T-helper 17 cell (primary cell): ENCODE measurements at regions not wholly inside any gene's neighbourhood (a gene's known extent, or its start where the extent isn't known, plus 50 kb on each side); places are given as distances from the start of the nearest gene placed in this dataset.
"Not testable (repeated sequence)": the region's sequence is repeated elsewhere in the genome, so short reads cannot be mapped to it uniquely, and the experiment has no call there.

ENCODE experiments used
- ATAC-seq: fragments of 150-1000 bp; cut with Tn5 transposase; 2 replicates; pipeline ENCODE4 v1.10.0; 2021; ENCODE audit warnings: mild to moderate bottlenecking, moderate library complexity
- DNase-seq, 3 donors: peaks; one replicate each; pipeline versions ENCODE4 v3.0.0 to v3.0.0-alpha.2; 2020 to 2021
- H3K9me3 ChIP-seq: one replicate; pipeline ENCODE4 v1.7.0; 2013; ENCODE audit warnings: low read length, mild to moderate bottlenecking; ENCODE audit not compliant: control insufficient read depth, poor library complexity, severe bottlenecking
- H3K27ac Mint-ChIP-seq: one replicate; pipeline ENCODE4 v1.8.0; 2022; ENCODE audit warnings: mild to moderate bottlenecking, moderate library complexity, mixed read lengths
- H3K27me3 Mint-ChIP-seq: one replicate; pipeline ENCODE4 v1.8.0; 2022; ENCODE audit warnings: mixed read lengths
- H3K36me3 Mint-ChIP-seq: one replicate; pipeline ENCODE4 v1.8.0; 2022; ENCODE audit warnings: low read depth, mixed read lengths
- H3K4me1 Mint-ChIP-seq: one replicate; pipeline ENCODE4 v1.8.0; 2022; ENCODE audit warnings: mild to moderate bottlenecking, mixed read lengths
- H3K4me3 Mint-ChIP-seq: one replicate; pipeline ENCODE4 v1.8.0; 2022; ENCODE audit warnings: mild to moderate bottlenecking, moderate library complexity, mixed read lengths

DNA sequence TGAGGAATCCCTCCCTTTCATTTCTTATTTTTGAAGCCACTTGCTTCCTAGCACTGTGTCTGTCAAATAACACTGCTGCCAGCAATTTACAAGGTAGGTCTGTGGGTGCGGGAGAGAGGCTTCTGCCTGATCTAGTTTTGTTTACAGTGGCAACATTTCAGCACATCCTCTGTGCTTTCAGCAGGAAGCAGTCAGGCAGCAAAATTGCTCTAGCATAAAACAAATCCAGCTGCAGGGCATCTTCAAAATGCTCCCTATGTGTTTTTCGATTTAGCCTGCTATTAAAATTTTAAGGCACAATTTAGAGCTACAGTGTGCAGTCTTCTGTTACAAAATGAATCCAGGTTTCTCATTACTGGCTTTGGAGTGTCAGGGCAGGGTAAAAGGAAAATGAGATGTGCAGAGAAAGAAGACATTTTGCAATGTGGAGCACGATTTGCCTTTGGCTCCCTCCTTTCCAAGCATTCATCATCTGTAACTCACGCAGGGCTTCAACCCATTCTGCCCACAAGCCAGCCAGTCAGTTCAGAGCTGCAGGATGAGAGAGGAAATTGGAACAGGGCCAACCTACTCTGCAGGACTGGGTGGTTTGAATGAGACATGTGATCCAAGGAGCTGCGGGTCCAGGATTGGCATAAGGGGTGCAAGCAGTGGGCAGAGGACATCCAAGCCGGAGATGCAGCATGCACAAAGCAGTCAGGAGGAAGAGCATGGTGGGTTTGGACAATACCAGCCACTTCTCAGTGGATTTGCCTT is 143.4 kb upstream of the APC start:
- H3K4me1 Mint-ChIP-seq = peaks cover under 1% of the 10 kb centered on the region
- peaks cover 34% of the 10 kb centered on the region for H3K27me3 Mint-ChIP-seq
- DNase-seq (no peak), ATAC-seq (no peak)
- no peak overlapping the region for H3K4me3 Mint-ChIP-seq
- H3K27ac Mint-ChIP-seq = no peak overlapping the region
- H3K9me3 ChIP-seq = no peaks in the 10 kb centered on the region
- no peaks in the 10 kb centered on the region for H3K36me3 Mint-ChIP-seq

DNA sequence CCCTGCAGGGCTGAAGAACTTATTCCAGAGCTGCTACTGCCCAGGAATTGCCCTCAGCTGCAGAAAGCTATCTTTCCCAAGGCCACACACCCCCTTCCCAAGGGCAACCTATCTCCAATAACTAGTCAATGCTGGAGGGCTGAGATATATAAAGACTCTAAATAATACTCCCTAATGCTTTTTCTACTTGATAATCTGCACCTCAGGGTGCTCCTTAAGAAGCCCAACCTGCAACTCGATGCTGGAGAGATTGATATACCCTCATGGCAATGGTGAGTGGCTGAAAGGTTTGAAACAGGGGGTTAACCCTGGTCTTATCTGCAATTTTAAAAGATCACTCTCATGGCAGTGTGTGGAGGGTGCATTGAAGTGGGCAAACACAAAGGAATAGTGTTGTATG is 142.7 kb upstream of the APC start:
- Mint-ChIP-seq H3K27ac (no peak overlapping the region), H3K27me3 (peaks cover 35% of the 10 kb centered on the region), H3K4me3 (no peak overlapping the region), H3K36me3 (no peaks in the 10 kb centered on the region), H3K4me1 (peaks cover 2% of the 10 kb centered on the region)
- no peaks in the 10 kb centered on the region for H3K9me3 ChIP-seq
- DNase-seq = no peak
- ATAC-seq = no peak

DNA sequence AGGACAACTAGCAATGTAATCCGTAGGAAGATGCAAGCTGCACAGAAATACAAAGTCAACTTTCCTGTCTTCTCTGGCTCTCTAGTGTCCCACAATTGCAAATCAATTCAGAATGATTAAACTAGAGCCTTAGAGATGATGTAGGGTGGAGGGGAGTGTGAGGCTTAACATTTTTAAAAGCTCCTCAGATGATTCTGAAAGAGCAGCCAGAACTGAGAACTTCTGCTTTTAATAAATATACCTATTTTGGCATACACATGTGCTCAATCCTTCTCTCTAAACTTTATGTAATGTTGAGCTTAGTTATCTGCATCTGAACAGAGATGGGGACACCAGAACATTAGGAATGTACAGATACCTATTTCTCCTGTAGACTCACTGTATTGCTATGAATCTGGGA is 139.9 kb upstream of the APC start:
- peaks cover 45% of the 10 kb centered on the region for H3K27me3 Mint-ChIP-seq
- H3K9me3 ChIP-seq = no peaks in the 10 kb centered on the region
- no peak overlapping the region for H3K27ac Mint-ChIP-seq
- ATAC-seq = no peak
- no peak overlapping the region for H3K4me3 Mint-ChIP-seq
- DNase-seq = no peak
- H3K4me1 Mint-ChIP-seq = peaks cover 2% of the 10 kb centered on the region
- H3K36me3 Mint-ChIP-seq = no peaks in the 10 kb centered on the region

DNA sequence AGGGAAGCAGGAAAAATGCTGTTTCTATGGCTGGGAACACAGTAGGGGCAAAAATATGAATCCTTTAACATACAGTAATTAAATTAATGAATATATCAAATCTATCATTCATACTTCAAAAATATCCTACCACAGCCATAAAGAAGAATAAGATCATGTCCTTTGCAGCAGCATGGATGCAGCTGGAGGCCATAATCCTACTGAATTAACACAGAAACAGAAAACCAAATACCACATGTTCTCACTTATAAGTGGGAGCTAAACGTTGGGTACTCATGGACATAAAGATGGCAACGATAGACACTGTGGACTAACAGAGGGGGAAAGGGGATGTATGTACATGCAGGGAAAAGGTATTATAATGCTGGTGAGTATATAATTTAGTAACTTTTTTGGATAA is 137.2 kb upstream of the APC start:
- H3K9me3 ChIP-seq, H3K36me3 Mint-ChIP-seq, ATAC-seq, H3K27ac Mint-ChIP-seq, H3K4me3 Mint-ChIP-seq, DNase-seq, H3K4me1 Mint-ChIP-seq: not testable (repeated sequence)
- peaks cover 61% of the 10 kb centered on the region for H3K27me3 Mint-ChIP-seq

DNA sequence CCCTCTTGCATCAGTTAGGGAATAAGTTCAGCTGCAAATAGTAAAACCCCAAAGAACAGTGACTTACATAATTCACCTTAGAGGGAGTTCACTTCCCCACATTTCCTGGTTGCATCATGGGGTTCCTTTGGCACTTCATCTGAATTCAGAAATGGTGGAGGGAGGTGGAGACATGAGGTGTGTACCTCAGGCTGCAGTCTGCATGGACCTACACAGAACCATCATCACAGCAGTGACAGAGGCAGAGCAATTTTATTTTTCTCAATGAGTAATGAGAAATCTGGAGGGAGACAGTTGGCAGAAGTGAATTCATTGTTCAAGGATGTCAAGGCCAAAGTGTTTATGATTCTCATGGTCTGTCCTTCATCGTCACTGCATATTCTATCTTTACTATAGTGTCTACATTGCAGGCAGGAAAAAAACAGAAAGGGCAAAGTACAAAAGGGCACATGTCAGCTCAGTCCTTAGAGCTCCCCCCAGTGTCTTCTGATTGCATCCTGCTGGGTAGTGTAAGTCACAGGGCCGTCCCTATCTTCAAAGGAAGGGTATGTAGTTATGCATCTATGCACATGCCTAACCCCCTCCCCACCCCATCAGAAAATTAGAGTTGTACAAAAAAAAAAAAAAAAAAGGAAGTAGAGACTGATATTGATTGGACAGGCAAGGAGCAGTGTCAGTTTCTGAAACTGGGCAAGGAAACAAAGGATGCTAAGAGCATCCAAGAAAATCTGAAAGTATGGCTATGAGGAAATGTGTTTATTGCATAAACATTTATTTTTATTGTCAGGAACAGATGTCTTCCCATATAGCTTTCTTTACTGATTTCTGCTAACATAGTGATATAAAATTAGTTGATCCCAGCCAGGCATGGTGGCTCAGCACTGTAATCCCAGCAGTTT is 132.7 kb upstream of the APC start:
- no peaks in the 10 kb centered on the region for H3K9me3 ChIP-seq
- Mint-ChIP-seq H3K27ac (no peak overlapping the region), H3K4me3 (no peak overlapping the region), H3K36me3 (no peaks in the 10 kb centered on the region), H3K27me3 (peaks cover 69% of the 10 kb centered on the region), H3K4me1 (peaks cover 2% of the 10 kb centered on the region)
- ATAC-seq (no peak), DNase-seq (no peak)

DNA sequence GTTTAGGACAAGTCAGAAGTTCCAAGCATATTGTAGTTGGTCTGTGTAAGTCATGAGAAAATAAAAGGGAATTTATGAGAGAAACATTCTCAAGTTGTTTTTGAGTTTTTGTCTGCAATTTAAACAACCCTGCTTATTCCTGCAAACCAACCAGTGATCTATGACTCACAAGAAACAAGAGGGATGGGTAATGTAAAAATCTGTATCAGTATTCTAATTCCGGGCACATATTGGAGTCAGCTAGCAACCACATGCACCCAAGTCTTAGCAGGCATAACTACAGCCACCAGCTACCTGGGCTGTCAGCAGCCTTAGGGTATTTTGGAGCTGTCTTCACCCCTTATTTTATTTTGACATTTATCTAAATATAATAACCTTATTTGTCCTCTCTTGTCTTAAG is 128.7 kb upstream of the APC start:
- H3K4me1 Mint-ChIP-seq = peaks cover 2% of the 10 kb centered on the region
- no peak overlapping the region for H3K4me3 Mint-ChIP-seq

DNA sequence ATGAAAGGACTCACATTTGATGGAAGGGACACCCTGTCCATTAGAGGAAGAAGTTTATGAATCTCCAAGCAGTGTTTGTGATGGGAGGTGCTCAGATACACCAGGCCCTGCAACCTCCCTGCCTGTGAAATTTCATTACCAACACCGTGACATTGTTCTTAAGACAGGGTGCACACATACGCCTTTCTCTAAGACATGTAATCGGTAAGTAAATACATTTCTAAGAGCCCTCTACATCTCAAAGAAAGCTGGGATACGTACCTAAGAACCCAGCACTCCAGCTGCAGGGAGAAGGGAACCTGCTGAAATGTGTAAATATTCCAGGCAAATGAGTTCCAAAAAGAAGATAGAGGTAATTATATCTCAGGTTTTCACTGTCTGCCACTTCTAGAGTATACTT is 125.0 kb upstream of the APC start:
- DNase-seq (no peak), ATAC-seq (no peak)
- H3K4me3 Mint-ChIP-seq = no peak overlapping the region
- H3K4me1 Mint-ChIP-seq = no peaks in the 10 kb centered on the region
- H3K27ac Mint-ChIP-seq = no peak overlapping the region
- no peaks in the 10 kb centered on the region for H3K36me3 Mint-ChIP-seq
- peaks cover 23% of the 10 kb centered on the region for H3K27me3 Mint-ChIP-seq
- no peaks in the 10 kb centered on the region for H3K9me3 ChIP-seq

More for the DNA sequence above, 128.7 kb upstream of the APC start:
- Mint-ChIP-seq H3K36me3 (no peaks in the 10 kb centered on the region), H3K27me3 (peaks cover 48% of the 10 kb centered on the region), H3K27ac (no peak overlapping the region)
- H3K9me3 ChIP-seq = no peaks in the 10 kb centered on the region
- ATAC-seq = no peak
- no peak for DNase-seq

DNA sequence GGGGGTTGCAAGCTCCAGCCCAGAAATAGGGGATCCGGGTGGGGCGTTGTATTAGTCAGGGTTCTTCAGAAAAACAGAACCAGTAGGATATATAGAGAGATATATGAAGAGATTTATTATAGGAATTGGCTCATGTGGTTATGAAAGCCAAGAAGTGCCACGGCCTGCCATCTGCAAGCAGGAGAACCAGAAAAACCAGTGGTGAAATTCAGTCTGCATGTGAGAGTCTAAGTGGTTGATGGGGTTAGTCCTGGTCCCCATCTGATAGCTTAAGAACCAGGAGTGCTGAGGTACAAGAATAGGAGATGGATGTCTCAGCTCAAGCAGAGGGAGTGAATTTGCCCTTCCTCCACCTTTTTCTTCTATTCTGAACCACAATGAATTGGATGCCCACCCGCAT is 123.4 kb upstream of the APC start:
- Mint-ChIP-seq H3K4me1 (no peaks in the 10 kb centered on the region), H3K27me3 (peaks cover 11% of the 10 kb centered on the region), H3K36me3 (no peaks in the 10 kb centered on the region), H3K4me3 (no peak overlapping the region), H3K27ac (no peak overlapping the region)
- DNase-seq (no peak), ATAC-seq (no peak)
- H3K9me3 ChIP-seq = no peaks in the 10 kb centered on the region

DNA sequence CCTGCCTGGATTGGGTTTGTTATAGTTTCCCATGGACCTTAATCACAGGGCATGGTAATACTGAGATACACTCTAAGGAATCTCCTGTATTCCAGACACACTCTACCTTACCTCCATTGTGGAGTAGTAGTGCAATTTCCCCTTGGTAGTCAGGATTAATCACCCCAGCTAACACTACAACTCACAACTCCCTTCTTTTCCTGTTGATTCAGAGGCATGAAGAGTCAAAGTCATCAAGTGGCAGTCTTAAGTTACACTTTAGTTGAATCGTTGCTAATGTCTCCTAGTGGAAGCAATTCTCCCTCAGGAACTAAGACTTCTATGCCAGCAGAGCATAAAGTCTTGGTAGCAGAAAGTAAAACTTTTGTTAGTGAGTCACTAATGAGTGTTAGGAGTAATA is 122.7 kb upstream of the APC start:
- H3K27ac Mint-ChIP-seq = no peak overlapping the region

DNA sequence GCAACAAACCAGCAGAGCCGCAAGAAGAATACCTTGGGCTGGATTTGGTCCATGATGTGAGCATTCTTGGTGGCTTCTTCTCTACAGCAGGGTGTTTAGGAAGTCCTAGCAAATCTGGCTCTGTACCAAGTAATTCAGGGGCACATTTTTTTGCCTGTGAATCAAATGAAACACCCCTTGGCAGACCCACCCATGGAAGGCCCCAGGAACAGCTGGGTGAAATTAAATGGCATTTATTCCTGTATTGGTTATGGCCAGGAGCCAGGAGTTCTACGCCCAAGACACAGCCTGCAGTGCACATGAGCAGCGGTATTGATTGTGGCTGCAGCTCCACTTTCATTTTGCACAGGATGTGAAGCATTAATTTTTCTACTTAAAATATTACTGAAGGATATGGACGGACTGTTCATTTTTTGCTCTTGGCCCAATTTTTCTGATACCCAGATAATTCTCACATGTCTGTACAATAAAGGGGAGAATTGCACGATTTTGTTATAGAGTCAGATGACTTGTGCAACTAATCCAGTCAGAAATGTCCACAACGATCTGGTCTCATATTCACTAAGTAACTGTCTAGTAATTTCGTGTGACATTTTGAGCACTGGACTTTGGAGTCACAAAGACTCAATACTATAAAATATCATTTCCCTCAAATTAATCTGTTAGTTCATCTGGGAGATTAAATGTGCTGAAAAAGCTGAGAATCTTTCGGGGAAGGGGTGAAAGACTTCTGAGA is 120.7 kb upstream of the APC start:
- H3K9me3 ChIP-seq = no peaks in the 10 kb centered on the region
- no peaks in the 10 kb centered on the region for H3K4me1 Mint-ChIP-seq
- H3K36me3 Mint-ChIP-seq = no peaks in the 10 kb centered on the region
- H3K4me3 Mint-ChIP-seq = no peak overlapping the region
- DNase-seq (no peak), ATAC-seq (no peak)
- peaks cover 12% of the 10 kb centered on the region for H3K27me3 Mint-ChIP-seq
- no peak overlapping the region for H3K27ac Mint-ChIP-seq

More for the DNA sequence above, 122.7 kb upstream of the APC start:
- DNase-seq = no peak
- Mint-ChIP-seq H3K4me3 (no peak overlapping the region), H3K36me3 (no peaks in the 10 kb centered on the region), H3K4me1 (no peaks in the 10 kb centered on the region), H3K27me3 (peaks cover 6% of the 10 kb centered on the region)
- H3K9me3 ChIP-seq = no peaks in the 10 kb centered on the region
- ATAC-seq = no peak

DNA sequence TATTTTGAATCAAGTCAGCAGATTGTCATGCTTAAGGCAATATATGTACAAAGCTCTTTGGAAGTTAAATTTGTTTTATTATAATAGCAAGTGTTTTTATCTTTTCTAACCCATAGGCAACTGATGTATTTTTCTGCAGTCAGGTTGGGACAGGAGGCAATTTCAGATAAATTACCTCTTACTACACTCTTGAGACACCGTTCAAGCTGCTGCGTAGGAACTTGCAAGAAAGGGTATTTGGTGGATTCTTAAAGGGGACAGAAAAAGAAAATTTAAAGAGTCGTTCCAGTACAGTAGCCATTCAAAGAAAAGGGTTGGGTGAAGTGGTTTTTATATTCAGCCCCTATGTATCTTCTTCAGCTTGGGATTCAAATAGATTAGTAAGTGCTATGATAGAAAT is 112.4 kb upstream of the APC start:
- Mint-ChIP-seq H3K4me3 (no peak overlapping the region), H3K27ac (no peak overlapping the region), H3K4me1 (no peaks in the 10 kb centered on the region), H3K36me3 (no peaks in the 10 kb centered on the region), H3K27me3 (peaks cover 38% of the 10 kb centered on the region)
- DNase-seq (no peak), ATAC-seq (no peak)
- H3K9me3 ChIP-seq = no peaks in the 10 kb centered on the region

DNA sequence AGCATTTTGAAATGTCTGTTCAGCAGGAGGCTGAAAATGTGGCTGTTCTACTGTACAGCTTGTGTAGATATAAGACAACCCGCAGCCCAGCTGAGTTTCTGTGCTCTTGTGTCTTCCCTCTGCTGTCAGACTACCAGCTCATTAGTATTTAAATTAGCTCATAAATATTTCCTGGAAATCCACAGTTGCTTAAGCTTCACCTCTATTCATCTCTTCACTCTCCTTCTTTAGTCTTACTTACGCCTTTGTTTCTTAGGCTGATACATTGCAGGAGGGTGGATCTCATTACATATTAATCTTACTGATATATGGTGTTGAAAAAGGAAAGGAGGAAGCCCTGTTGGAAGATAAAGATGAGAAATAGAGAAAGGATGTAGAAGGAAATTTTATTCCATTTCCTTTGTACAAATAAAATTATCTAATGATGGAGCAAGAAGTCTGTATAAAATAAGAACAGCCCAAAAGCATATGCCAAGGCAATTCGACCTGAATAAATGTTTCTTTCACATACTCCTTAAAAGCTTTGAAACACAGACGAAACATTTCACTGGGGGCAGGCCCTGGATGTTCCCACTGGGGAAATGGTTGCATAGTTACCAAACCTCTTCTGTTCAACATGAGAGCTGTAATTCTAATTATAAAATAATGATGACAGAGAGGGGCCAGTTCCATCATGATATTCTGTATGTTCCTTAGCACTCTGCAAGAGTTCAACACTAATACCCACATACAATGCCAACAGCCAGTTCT is 111.8 kb upstream of the APC start:
- ATAC-seq (no peak), DNase-seq (no peak)
- Mint-ChIP-seq H3K4me1 (no peaks in the 10 kb centered on the region), H3K27ac (no peak overlapping the region), H3K27me3 (peaks cover 43% of the 10 kb centered on the region), H3K36me3 (no peaks in the 10 kb centered on the region), H3K4me3 (no peak overlapping the region)
- no peaks in the 10 kb centered on the region for H3K9me3 ChIP-seq

DNA sequence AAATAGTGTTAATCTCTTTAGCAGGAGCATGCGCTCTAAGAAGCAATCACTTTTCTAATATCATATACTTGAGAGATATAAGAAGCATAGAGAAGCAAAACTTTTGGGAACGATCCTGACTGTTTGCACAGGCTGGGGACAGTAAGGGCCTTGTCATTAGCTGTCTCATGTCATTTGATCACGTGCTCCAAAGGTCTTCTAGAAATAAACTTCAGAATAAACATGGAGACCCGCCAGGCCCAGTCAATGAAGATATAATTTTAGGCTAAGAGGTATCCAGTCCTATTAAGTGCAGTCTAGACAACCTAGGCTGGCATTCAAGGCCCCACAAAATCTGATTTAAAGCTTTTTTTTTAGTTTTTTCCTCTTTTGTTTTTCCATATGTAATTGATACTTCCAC is 111.0 kb upstream of the APC start:
- H3K27me3 Mint-ChIP-seq = peaks cover 45% of the 10 kb centered on the region
- no peaks in the 10 kb centered on the region for H3K4me1 Mint-ChIP-seq
- ATAC-seq = no peak

More for the DNA sequence above, 111.0 kb upstream of the APC start:
- H3K27ac Mint-ChIP-seq = no peak overlapping the region
- no peaks in the 10 kb centered on the region for H3K36me3 Mint-ChIP-seq
- no peak overlapping the region for H3K4me3 Mint-ChIP-seq
- no peaks in the 10 kb centered on the region for H3K9me3 ChIP-seq
- DNase-seq = no peak
